Activated CD8-positive, alpha-beta T cell treated with anti-CD3 and anti-CD28 coated beads for 36 hours (primary cell): ENCODE measurements at regions not wholly inside any gene's neighbourhood (a gene's known extent, or its start where the extent isn't known, plus 50 kb on each side); places are given as distances from the start of the nearest gene placed in this dataset.

Experiments used
- ATAC-seq: fragments of 200-7000 bp; cut with Tn5 transposase; one replicate; pipeline ENCODE4 v1.10.0; 2021; ENCODE audit warnings: mild to moderate bottlenecking, moderate library complexity
- CTCF ChIA-PET: fragments of 350-600 bp; sonication (Branson Sonifier 250); formaldehyde crosslinking; loops from one replicate; lab custom pipeline; 2021; ENCODE audit warnings: antibody characterized with exemption; lab: Charles Lee
- POLR2A ChIA-PET: fragments of 350-600 bp; sonication (Branson Sonifier 250); formaldehyde crosslinking; loops from one replicate; lab custom pipeline; 2021; ENCODE audit warnings: antibody characterized with exemption; lab: Charles Lee
- DNase-seq: peaks from one replicate; pipeline ENCODE4 v3.0.0-alpha.2; 2020
- H3K27ac Mint-ChIP-seq: one replicate; pipeline ENCODE4 v1.8.0; 2021; ENCODE audit warnings: mild to moderate bottlenecking, mixed read lengths
- H3K27me3 Mint-ChIP-seq: one replicate; pipeline ENCODE4 v1.8.0; 2021; ENCODE audit warnings: mixed read lengths
- H3K36me3 Mint-ChIP-seq: one replicate; pipeline ENCODE4 v1.8.0; 2021; ENCODE audit warnings: low read depth, mixed read lengths
- H3K4me1 Mint-ChIP-seq: one replicate; pipeline ENCODE4 v1.8.0; 2021; ENCODE audit warnings: low read depth, mixed read lengths
- H3K4me3 Mint-ChIP-seq: one replicate; pipeline ENCODE4 v1.8.0; 2021; ENCODE audit warnings: mild to moderate bottlenecking, moderate library complexity, mixed read lengths
- H3K9me3 Mint-ChIP-seq: one replicate; pipeline ENCODE4 v1.8.0; 2021; ENCODE audit warnings: mixed read lengths
- intact Hi-C: fragments of 100-400 bp; cut with micrococcal nuclease; formaldehyde crosslinking; loops from one replicate; pipeline ENCODE4 v1.10.0; 2022
- TF ChIP-seq, protein P1 (sequence below): fragments of 200-600 bp; IDR thresholded peaks from one replicate; pipeline ENCODE4 v1.8.0; 2022; ENCODE audit warnings: antibody characterized with exemption, mild to moderate bottlenecking

DNA sequence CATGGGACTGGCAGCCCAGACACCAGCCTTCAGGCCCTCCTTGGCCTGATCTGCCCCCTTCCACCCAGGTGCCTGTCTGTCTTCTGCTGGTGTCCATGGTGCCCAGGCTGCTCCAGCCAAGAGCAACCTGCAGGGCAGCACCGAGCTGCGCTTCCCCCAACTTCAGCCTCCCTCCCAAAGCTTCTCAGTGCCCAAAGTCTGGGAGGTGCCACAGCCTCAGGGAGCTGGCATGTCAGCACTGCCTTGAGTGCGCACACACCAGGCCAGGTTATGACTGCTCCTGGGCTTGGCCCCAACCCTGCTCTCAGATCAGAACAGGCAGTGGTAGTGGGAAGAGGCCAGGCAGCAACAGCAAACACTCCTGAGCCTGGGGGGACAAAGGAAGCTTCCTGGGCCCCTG is 304.6 kb upstream of the NRG3 start:
- peaks cover 4% of the 10 kb centered on the region for H3K9me3 Mint-ChIP-seq
- TF ChIP-seq, protein P1, sequence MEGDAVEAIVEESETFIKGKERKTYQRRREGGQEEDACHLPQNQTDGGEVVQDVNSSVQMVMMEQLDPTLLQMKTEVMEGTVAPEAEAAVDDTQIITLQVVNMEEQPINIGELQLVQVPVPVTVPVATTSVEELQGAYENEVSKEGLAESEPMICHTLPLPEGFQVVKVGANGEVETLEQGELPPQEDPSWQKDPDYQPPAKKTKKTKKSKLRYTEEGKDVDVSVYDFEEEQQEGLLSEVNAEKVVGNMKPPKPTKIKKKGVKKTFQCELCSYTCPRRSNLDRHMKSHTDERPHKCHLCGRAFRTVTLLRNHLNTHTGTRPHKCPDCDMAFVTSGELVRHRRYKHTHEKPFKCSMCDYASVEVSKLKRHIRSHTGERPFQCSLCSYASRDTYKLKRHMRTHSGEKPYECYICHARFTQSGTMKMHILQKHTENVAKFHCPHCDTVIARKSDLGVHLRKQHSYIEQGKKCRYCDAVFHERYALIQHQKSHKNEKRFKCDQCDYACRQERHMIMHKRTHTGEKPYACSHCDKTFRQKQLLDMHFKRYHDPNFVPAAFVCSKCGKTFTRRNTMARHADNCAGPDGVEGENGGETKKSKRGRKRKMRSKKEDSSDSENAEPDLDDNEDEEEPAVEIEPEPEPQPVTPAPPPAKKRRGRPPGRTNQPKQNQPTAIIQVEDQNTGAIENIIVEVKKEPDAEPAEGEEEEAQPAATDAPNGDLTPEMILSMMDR, result no peak
- intact Hi-C loops, result no loop called here
- H3K27me3 Mint-ChIP-seq, result no peaks in the 10 kb centered on the region
- no peaks in the 10 kb centered on the region for H3K4me1 Mint-ChIP-seq
- no peaks in the 10 kb centered on the region for H3K36me3 Mint-ChIP-seq
- CTCF ChIA-PET, result no interaction called here
- POLR2A ChIA-PET, result no interaction called here
- DNase-seq (no peak), ATAC-seq (no peak)
- H3K4me3 Mint-ChIP-seq, result no peak overlapping the region
- H3K27ac Mint-ChIP-seq, result no peak overlapping the region

DNA sequence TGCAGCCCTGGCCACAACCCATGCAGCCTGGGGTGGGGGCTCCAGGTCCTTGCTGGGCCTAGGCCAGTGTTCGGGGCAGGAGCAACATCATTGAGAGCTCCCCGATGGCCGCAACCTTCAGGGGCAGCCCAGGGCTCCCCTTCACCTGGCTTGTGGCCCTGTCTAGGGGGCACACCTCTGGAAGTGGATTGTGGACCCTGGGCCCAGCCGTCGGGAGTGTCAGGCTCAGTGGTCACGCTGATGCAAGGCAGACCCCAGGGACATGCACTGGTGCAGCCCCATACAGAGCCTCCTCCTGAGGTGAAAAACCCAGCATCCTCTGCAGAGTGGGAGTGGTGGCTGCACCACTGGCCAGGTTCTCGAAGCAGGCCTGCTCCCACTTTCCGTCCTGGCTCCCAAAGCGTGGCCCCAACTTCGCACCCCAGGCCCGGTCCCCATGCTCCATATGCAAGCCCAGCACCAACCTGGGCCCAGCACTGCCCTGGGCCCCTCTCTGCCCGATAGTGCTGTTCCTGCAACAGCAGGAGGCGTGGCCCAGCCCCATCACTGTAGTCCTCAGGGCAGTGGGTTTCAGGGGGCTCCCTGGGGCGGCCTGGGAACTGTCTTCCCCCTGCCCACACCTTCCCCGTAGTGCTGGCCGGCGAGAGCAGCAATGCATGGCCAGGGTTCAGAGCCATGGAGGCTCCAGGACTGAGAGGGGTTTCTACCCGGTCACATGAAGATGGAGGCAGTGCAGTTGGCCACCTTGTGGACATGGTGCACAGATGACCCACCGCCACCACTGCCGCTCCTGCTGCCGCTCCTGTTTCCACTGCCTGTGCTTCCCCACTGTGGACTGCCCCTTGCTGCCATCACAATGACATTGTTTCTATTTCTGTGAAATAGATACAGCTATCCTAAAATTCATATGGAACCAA is 303.9 kb upstream of the NRG3 start:
- CTCF ChIA-PET, result no interaction called here
- intact Hi-C loops, result no loop called here
- DNase-seq (no peak), ATAC-seq (no peak)
- Mint-ChIP-seq H3K4me1 (no peaks in the 10 kb centered on the region), H3K27me3 (no peaks in the 10 kb centered on the region), H3K27ac (no peak overlapping the region), H3K36me3 (no peaks in the 10 kb centered on the region), H3K9me3 (peaks cover 7% of the 10 kb centered on the region), H3K4me3 (no peak overlapping the region)
- POLR2A ChIA-PET, result no interaction called here
- TF ChIP-seq, protein P1, result no peak

DNA sequence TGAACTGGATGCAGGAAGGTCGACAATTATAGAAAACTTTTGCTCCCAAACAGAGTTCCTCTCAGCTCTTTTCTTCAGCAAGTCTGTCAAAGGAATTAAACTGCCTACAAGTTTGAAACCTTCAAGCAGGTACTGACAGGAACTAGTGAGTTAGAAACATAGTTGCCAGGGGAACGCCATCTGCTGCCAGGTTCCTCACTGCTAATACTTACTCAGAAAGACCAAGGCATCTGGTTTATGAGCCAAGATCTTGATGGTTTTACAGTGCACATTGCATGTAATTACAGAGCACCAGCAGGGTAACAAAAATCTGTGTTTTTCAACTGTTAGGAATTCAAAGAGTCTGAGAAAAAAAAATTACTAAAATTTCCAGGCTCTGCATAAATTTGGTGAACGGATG is 300.0 kb upstream of the NRG3 start:
- Mint-ChIP-seq H3K27ac (no peak overlapping the region), H3K4me1 (no peaks in the 10 kb centered on the region), H3K4me3 (no peak overlapping the region), H3K36me3 (no peaks in the 10 kb centered on the region), H3K27me3 (no peaks in the 10 kb centered on the region), H3K9me3 (peaks cover 10% of the 10 kb centered on the region)
- TF ChIP-seq, protein P1, result no peak
- intact Hi-C loops, result no loop called here
- POLR2A ChIA-PET, result no interaction called here
- CTCF ChIA-PET, result no interaction called here
- ATAC-seq (no peak), DNase-seq (no peak)

DNA sequence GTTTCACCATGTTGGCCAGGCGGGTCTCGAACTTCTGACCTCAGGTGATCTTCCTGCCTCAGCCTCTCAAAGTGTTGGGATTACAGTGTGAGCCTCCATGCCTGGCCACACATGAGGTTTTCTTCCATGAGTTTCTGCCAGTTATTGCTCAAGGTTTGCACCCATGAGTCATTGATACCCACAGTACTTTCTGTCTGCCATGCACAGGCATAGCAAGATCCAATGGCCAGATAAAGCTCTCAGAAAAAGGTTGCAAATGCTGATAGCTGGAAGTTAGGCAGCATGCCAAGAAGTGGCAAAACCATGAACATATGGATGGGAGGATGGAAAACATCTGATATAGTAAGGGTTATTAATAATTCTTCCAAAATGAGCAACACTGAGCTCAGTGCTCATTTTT is 298.7 kb upstream of the NRG3 start:
- H3K4me3 Mint-ChIP-seq, result no peak overlapping the region
- no peaks in the 10 kb centered on the region for H3K36me3 Mint-ChIP-seq
- ATAC-seq (no peak), DNase-seq (no peak)
- POLR2A ChIA-PET, result no interaction called here
- H3K27ac Mint-ChIP-seq, result no peak overlapping the region
- intact Hi-C loops, result no loop called here
- no peaks in the 10 kb centered on the region for H3K27me3 Mint-ChIP-seq
- CTCF ChIA-PET, result no interaction called here
- H3K4me1 Mint-ChIP-seq, result no peaks in the 10 kb centered on the region
- H3K9me3 Mint-ChIP-seq, result peaks cover 10% of the 10 kb centered on the region
- TF ChIP-seq, protein P1, result no peak

DNA sequence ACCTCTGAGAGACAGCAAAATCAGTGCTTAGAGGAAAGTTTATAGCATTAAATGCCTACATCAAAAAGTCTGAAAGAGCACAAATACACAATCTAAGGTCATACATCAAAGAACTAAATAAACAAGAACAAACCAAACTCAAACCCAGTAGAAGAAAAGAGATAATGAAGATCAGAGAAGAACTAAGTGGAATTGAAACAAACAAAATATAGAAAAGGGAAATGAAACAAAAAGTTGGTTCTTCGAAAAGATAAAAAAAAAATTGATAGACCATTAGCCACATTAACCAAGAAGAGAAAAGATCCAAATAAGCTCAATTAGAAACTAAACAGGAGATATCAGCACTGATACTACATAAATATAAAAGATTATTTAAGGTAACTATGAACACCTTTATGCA is 280.0 kb upstream of the NRG3 start:
- DNase-seq (no peak), ATAC-seq (no peak)
- Mint-ChIP-seq H3K27ac (no peak overlapping the region), H3K4me1 (no peaks in the 10 kb centered on the region), H3K9me3 (peaks cover 7% of the 10 kb centered on the region), H3K27me3 (no peaks in the 10 kb centered on the region), H3K4me3 (no peak overlapping the region), H3K36me3 (no peaks in the 10 kb centered on the region)
- TF ChIP-seq, protein P1, result no peak
- ChIA-PET POLR2A (no interaction called here), CTCF (no interaction called here)
- intact Hi-C loops, result no loop called here
